GM19324 (cell line): ENCODE measurements at regions not wholly inside any gene's neighbourhood (a gene's known extent, or its start where the extent isn't known, plus 50 kb on each side); places are given as distances from the start of the nearest gene placed in this dataset.
"Not testable (repeated sequence)": the region's sequence is repeated elsewhere in the genome, so short reads cannot be mapped to it uniquely, and the experiment has no call there.

ENCODE experiments used
- ATAC-seq: cut with Tn5 transposase; IDR thresholded peaks from one replicate; pipeline ENCODE4 v1.9.1; 2021; ENCODE audit warnings: mild to moderate bottlenecking, moderate library complexity; ENCODE audit not compliant: unreplicated experiment, low FRiP score

DNA sequence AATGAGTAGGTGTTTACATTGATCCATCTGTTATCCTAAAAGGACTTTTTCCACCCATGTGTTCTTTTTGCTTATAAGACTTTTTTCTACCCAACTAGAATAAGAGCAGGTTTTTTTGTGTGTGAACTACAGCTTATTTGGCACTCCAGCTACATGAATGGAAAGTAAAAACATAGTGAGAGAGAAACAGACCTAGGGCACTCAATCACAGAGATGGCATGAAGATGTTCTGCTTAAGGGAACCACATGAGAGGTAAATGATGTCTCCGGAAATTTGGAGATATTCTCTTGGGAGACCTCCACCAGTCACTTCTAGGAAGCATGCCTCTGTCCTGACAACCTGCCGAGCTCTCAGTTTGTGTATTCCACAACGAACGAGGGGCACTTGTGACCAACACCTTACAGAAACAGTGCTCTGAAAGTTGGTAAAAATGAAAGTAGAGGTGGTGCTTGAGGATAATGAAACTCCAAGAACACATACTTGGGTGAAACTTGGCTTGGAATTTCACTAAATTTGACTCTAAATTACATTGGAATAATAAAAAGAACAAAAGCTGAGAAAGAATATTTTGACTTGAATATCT, 788.4 kb upstream of the GALNTL6 start:
- ATAC-seq: no peak

DNA sequence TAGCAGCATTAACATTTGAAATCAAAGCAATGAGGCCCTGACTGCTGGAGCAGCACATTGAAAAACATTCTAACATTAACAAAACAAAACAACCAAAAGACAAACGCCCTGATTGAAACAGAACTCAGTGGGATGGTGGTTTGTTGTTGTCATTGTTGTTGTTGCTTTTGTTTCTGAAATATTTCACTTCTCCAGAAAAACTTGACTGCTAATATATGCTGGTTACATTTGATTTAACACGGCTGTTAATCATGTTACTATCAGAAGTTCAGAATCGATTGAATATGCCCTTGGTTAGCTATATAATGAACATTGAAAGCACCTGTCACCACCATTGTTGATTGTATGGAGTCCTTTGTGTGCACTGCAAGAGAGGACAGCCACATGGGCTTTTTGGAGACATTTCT, 790.4 kb upstream of the GALNTL6 start:
- ATAC-seq: no peak

DNA sequence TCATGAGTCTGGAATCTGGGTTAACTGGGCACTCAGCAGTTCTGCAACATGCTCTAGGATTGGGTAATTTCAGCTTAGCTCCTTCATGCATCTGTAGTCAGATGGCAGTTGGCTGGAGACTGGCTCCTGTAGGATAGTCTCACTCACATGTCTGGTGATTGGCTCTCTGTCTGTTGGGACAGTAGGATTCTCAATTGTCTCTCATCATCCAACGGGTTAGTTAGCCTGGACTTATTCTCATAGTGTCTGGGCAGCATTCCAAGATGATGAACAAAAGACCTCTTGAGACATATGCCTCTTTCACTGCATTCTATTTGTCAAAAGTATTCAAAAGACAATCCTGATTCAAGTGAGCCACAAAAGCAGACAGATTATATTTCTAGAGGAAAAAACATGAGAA, 795.6 kb upstream of the GALNTL6 start:
- no peak for ATAC-seq

DNA sequence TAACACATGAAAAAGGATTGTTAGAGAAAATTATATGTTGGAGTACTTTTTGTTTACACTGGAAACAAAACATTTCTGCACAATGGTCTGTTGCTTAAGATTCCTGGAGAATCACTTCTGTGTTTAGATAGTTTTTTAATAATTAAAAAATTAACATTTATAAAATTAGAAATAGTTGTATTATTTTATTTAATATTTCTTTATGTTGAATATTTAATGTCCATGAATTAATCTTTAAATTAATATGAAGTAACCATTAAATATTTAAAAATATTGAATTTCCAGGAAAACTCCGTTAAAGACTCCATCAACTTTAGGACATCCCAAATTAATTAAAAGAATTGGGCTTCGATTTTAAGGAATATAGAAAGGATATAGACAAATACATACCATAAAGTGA, 797.1 kb upstream of the GALNTL6 start:
- no peak for ATAC-seq

DNA sequence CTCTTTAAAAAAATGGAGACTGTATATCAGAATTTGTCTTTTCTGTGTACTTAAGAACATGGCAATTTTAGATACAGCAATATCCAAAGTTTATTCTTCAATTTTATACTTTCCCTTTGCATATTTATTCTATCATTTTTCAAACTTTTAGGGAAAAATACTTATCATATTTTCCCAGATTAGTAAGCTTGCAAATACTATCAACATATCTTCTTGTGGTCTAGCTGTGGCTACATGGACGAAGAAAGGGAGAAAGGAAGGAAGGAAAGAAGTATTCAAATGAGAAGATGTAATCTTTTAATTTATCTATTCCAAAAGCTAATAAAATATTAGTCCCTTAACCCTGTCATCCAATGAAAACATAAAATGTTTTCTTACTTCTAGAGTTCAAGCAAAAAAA, 797.8 kb upstream of the GALNTL6 start:
- ATAC-seq: no peak

DNA sequence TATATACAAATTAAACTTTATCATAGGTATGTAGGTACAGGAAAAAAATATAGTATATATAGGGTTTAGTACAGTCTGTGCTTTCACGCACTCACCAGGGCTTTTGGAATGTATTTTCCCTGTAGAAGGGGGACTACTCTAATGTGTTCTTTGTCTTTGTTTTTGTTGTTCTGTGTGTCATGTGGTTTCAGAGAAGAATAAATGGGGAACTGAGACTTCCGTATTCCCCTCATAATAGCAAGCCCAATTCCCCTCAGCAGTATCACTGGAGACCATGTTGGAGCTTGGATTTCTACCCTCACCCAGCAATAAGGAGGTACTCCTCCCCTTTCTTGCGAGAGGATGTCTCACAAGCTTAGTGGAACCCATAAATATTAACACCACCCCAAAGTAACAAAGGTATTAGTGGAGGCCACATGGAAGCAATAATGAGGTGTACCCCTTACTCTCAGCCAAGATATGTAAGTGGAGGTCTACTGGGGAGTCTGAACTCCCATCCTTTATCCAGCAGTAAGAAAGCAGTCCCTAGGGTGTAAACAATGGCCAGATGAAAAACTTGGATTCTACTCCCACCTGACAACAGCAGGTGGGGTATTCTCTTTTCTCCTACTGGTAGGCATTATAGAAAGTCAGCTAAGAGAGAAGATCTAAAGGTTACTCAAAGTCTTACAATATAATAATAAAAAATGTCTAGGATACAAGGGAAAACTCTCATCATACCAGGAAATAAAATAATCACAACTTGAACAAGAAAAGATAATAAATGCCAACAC, 805.4 kb upstream of the GALNTL6 start:
- no peak for ATAC-seq

DNA sequence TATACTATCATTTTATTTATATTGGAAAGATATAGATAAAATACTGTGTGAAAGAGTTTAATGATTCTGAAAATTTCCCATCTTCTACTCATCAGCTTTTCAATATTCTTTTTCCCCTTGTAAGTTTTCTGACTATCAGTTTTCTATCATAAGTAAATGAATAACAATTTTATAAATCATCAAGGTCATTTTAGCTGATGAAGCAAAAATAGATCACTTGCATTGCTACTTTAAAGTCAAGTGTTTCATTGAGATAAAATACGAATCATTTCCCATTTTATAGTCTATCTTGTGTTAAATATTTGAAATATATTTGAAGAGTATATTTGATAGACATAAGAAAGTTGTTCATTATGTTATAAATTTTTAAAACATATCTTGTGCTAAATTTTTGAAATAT, 811.0 kb upstream of the GALNTL6 start:
- no peak for ATAC-seq

DNA sequence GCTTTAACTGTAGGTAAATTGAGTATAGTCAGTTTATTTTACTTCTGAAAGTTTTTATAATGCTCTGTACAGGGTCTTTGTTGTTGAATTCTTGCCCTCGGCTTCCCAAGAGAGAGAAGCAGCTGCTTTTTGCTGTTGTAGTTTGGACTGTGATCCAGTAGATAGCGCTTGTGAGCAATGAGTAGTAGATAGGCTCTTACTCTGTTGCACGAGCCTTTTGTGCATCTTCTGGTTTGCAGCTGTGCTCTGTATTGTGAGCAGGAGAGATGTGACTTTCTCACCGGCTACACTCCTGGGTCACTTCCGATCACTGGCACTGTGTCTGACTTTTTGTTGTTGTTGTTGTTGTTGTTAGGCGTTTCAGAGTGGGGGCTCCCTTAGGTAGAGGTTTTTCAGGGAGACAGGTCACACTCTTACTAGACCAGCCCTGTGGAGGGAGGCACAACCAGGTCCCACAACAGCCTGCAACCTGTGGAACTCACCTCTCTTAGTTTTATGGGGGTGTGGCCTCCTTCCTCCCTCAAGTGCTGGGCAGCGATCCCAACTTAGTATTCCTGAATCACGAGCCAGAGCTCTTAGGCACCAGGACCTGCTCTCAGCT, 822.1 kb upstream of the GALNTL6 start:
- ATAC-seq: peak; percentile 89

DNA sequence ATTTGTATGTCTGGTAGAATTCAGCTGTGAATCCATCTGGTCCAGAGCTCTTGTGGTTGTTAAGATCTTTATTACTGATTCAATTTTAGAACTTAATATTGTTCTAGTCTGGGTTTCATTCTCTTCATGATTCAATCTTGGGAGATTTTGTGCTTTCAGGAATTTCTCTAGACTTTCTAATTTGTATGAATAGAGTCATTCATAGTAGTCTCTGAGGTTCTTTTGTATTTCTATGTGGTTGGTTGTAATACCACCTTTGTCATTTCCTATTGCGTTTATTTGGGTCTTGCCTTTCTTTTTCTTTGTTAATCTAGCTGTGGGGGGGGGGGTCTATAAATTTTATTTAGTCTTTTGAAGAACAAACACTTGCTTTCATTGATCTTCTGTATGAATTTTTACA, 824.8 kb upstream of the GALNTL6 start:
- no peak for ATAC-seq

DNA sequence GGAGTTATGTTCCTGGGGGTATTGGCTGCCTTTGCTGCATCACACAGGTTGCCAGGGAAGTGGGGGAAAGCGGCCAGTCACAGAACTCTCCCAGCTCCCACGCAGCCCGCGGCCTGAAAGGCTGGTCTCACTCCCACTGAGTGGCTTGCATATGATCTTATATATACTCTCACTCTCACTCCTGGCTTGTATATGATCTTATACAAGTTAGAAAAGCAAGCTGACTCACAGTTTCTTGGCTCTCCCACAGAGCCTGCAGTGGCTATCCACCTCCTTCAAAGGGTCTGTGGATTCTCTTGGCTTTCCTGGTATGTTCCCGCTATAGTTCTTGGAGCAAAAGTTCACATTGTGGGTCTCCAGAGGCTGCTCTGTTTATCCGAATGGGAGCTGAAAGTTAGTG, 833.5 kb upstream of the GALNTL6 start:
- ATAC-seq: no peak

DNA sequence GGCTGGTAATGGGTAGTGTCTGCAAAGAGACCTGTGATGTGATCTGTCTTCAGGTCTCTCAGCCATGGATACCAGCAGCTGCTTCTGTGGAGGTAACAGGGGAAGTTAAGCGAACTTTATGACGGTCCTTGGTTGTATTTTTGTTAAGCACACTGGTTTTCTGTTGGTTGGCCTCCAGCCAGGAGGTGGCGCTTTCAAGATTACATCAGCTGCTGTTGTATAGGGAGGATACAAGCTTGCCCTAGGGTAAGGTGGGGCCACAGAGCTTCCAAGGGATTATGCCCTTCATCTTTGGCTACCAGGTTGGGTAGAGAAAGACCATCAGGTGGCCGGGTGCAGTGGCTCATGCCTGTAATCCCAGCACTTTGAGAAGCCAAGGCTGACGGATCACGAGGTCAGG, 834.2 kb upstream of the GALNTL6 start:
- no peak for ATAC-seq

DNA sequence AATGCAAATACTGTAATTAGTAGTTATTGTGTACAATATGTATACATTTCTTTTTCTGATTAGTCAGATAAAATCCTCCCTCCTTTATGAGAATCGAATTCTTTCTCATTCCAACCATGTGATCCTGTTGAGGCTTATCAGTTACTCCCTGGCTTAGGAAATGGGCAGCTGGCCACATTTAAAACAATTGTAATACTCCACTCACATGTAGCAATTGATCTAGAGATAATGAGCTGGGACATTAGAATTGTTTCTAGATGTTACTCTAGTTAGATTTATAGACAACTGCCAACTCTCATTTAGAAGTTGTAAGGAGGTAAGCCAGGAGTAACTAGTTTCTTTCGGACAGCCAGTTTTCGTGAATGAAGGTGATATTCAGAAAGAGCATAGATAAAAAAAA, 859.3 kb upstream of the AADAT start:
- no peak for ATAC-seq

DNA sequence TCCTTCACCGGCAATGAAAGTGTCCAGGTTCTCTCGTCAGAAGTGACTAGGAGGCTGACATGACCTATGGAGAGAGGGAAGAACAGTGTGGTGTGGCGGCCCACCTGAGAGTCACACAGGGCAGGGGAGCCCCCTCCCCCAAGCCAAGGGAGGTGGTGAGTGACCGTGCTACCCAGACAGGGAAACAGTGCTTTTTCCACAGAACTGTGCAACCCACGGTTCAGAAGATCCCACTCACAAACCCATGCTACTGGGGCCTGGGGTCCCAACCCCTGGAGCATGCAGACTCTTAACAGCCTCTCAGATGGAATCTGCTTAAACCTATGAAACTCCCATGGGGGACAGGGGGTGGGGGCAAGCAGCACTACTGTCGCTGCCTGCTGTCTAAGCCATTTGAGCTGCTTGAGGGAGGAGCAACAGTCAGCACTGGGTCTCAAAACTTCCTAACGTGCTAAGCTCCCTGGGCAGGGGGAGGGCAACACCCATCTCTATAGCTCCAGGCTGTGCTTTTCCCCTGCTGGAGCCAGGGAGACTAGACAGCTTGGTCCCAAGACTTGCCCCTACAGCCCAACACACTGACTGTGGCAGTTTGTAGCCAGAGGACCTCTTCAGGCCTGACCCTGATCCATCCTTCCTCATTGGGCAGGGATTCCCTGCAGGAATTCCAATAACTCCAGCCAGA, 850.4 kb upstream of the AADAT start:
- no peak for ATAC-seq

DNA sequence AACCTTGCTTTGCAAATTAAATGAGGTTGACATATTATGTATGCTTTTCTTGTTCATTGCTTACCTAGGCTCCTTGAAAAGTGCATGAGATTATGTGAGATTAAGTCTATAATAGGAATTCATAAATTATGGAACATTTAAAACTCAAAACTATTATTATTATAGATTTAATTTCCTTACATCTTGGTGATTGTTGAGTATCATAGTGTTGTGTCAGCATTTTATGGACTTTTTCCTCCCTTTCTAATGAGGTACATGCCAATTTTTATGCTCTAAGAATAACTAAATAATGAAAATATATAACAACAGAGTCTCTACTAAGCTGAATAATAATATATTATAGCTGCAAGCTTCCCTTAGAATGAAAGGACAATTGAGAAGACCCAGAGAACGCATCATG, 848.8 kb upstream of the AADAT start:
- no peak for ATAC-seq

DNA sequence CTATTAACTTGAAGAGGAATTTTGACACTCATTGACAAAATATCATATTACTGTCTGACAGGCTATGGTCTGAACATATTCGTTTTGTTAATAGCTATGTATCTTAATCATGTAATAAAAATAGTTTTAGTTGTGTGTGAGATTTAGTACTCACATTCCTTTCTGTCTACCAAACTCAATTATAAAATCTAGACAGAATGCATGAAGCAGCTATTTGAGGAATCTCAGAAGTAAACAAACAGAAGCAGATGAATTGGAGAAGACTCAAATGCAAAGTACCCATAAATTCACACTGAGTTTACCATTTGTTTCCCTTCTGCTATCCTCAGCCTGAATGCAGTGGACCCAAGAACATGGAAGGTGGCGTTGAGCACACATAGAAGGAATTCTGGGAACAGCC, 841.6 kb upstream of the AADAT start:
- ATAC-seq: no peak

DNA sequence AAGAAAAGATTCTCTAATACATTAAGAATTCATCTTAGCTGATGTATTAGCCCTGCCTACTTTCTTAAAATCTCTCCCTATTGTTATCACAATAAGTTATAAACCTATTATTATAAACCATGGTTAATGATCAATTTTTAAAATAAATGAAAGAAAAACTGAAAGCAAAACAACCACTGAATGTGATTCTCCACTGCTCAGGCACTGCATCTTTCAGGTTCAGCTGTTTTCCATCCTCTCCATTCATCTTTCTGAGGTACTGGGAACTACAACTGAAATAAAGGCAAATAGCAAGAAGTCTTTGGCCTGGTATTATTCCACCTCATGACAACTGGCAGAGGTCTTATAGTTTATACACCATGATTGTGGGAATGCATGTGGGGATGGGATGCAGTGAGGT, 798.9 kb upstream of the AADAT start:
- ATAC-seq: no peak

DNA sequence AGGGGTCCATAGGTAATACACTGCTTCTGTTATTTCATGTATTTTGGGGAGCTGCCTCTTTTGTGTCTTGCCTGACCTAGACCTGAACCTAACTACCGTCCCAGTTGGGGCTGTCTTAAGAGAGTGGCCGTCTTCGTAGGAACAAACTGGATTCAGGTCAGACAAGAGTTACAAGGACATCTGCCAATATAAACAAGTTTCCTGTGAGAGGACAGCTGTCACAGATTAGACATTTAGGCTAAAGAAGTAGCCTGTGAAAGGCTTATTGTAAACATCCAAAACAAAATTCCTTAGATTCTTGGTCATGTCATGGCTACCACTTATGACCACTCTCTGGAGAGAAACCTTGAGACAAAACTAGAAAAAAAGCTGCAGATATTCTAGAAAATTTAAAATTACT, 797.6 kb upstream of the AADAT start:
- no peak for ATAC-seq

DNA sequence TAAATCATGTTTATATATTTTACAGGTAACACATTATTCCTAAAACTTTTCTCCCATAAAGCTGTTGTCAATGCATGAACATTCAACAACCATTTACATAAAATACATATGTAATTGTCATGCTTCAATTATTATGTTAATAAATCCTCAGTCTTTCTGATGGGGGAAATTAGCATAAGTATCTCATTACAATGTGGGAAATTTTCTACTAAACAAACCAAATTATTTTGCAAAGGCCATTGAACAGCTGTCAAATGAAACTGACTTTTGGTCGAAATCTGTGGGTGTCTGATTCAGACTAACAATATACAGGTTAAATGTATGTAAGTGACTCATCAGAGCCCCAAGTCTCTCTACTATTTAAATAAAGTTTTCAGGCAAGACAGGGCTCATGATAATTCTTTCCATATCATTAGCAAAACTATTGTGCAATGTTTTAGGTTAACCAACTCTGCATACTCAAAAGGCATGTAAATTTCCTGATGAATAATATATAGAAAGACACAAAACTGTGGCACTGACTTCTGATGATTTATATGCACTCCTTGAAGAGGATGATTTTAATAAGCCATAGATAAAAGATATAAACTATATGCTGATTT, 795.3 kb upstream of the AADAT start:
- ATAC-seq: no peak

DNA sequence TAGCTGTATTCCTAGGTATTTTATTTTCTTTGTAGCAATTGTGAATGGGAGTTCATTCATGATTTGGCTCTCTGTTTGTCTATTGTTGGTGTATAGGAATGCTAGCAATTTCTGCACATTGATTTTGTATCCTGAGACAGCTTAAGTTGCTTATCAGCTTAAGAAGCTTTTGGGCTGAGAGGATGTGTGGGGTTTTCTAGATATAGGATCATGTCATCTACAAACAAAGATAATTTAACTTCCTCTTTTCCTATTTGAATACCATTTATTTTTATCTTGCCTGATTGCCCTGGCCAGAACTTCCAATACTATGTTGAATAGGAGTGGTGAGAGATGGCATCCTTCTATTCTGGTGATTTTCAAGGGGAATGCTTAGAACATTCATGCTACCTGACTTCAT, 791.9 kb upstream of the AADAT start:
- ATAC-seq: not testable (repeated sequence)

DNA sequence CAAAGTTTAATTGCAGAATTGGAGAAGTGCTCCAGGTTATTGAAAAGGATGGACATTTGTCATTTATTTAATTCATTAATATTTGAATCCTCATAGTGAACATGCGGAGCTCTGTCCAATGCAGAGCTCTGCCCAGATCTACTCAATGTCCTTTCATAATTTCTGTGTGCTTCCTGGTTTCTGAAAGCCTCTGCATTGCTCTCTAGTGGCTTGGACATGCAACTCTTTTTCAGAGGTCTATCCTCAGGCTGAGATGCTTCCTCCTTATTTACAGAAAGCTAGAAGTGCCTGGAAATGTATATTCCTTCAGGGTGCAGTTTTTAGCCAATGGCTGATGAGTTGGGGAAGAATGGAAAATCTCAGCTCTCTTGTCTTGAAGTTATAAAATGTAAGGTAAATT, 786.1 kb upstream of the AADAT start:
- ATAC-seq: no peak

DNA sequence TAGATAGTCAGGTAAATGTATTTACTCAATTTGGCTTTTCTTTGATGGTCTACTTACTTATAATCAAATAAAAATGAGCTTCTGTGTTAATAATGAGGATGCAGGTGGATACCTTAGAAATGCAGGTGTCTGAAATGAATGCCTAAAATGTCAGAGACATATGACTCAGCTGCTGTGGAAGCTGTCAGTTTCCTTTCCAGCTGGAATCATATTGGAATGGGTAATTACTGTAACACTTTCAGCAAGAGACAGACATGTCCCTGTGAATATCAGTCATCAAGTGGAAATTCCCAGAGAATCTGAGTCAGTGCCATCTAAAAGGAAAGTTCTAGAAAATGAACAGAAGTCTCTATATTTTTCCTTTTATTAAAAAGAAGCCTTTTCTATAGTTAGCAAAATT, 783.0 kb upstream of the AADAT start:
- ATAC-seq: no peak
